ENCODE measurements at regions not wholly inside any gene's neighbourhood (a gene's known extent, or its start where the extent isn't known, plus 50 kb on each side); places are given as distances from the start of the nearest gene placed in this dataset.

DNA sequence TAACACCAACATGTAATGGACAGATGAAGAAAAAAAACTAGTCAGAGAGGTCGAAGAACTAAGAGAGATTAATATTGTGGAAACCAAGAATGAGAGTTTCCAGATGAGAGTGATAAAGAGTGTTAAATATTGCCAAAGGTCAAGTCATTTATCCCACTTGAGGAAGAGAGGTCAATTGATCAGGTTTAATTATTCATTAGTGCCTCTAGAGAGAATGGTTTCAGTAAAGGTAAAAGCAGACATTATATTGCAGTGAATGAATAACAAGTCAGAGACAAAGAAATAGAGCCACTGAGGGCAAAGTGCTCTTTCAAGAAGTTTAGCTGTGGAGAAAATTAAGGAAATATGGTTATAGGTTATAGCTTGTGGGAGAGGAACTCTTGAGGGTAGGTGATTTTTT, 263.1 kb downstream of the GUCY2F start (continued):
- TF ChIP-seq ZNF114 (CRISPR knock-in tag; IDR thresholded peaks at IDR 0.05): no peak

DNA sequence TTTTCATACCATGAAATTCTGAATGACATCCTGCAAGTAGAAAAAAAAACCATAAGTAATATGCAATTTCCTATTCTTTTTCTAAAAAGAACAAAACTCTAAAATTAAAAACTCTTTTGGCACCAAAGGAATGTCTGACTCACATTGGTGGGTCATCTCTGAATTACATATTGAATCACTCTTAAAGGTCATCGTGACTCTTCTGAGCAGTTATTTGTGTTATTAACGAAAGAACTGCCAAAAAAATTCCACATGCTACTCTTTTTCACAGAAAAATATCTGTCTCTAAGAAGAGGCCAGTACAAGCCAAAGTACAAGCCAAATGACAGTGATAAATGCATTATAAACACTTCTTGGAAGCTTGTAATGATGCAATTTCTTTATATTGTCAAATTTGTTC, 282.2 kb downstream of the GUCY2F start:
- no peak overlapping the region for H3K27ac ChIP-seq (ENCODE audit: low read depth)
- no peaks in the 10 kb centered on the region; the same call in 2 of the 3 replicates for H3K9me3 Mint-ChIP-seq

DNA sequence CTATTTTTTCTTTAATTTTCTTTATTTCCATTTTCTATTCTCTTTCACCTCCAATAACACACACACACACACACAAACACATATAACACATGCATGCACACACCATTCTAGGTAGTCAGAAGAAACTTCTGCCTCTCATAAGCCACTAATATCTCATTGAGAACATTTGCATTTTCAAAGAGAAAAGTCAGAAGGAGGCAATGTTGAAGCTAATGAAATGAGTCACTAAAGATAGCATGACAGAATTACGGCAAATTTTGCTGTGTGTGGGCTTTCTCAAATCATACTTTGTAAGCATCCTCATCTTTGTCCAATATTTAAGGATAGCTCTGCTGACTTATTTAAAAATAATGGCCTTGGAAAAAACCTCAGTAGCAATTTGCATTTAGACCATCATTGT, 291.3 kb downstream of the GUCY2F start:
- peaks cover 3% of the 10 kb centered on the region for H3K27me3 Mint-ChIP-seq (ENCODE audit: insufficient read depth, low read depth, poor library complexity)
- peaks cover 3% of the 10 kb centered on the region; the same call in 2 of the 3 replicates for H3K36me3 Mint-ChIP-seq (ENCODE audit: low read depth)
- Histone ChIP-seq H3K4me2 (no peak overlapping the region), H3F3A (replicated peaks; ENCODE audit: low read depth) (no peaks in the 10 kb centered on the region), H3K27me3 (ENCODE audit: insufficient read depth) (no peaks in the 10 kb centered on the region), H3K9me2 (ENCODE audit: insufficient read depth) (no peaks in the 10 kb centered on the region), H4K20me1 (replicated peaks; ENCODE audit: insufficient read depth) (no peaks in the 10 kb centered on the region), H3K4me3 (no peak overlapping the region), H3K4me1 (ENCODE audit: insufficient read depth) (0 out of 2 replicates have a peak, but pooled peaks cover under 1% of the 10 kb centered on the region), H3K27ac (ENCODE audit: low read depth) (no peak overlapping the region), H3K79me2 (replicated peaks; ENCODE audit: insufficient read depth) (no peaks in the 10 kb centered on the region), H3K36me3 (ENCODE audit: insufficient read depth) (no peaks in the 10 kb centered on the region), H2AFZ (no peak overlapping the region)
- DNase-seq (ENCODE audit: low spot score) (no peak), ATAC-seq (no peak)
- peaks cover 10% of the 10 kb centered on the region; the same call in 1 of the 3 replicates for H3K9me3 Mint-ChIP-seq
- no peak overlapping the region for H3K27ac Mint-ChIP-seq
- no peak overlapping the region for H3K4me3 Mint-ChIP-seq
- peaks cover 10% of the 10 kb centered on the region; the same call in 2 of the 3 replicates for H3K4me1 Mint-ChIP-seq
- no peak for TF ChIP-seq ZNF114 (CRISPR knock-in tag; IDR thresholded peaks at IDR 0.05)
- no peak for TF ChIP-seq STAT1 (IDR thresholded peaks at IDR 0.05; ENCODE audit: unreplicated experiment)
- no peak for TF ChIP-seq CTCF (conservative IDR thresholded peaks at IDR 0.05; ENCODE audit: low read depth in 2 of 2)

More for the DNA sequence above, 282.2 kb downstream of the GUCY2F start:
- Histone ChIP-seq H3K4me3 (no peak overlapping the region), H3K4me2 (no peak overlapping the region), H3K36me3 (ENCODE audit: insufficient read depth) (no peaks in the 10 kb centered on the region), H3K4me1 (ENCODE audit: insufficient read depth) (no peaks in the 10 kb centered on the region), H2AFZ (no peak overlapping the region), H3K27me3 (ENCODE audit: insufficient read depth) (no peaks in the 10 kb centered on the region), H3K9me2 (ENCODE audit: insufficient read depth) (no peaks in the 10 kb centered on the region), H4K20me1 (replicated peaks; ENCODE audit: insufficient read depth) (no peaks in the 10 kb centered on the region), H3F3A (replicated peaks; ENCODE audit: low read depth) (no peaks in the 10 kb centered on the region), H3K79me2 (replicated peaks; ENCODE audit: insufficient read depth) (no peaks in the 10 kb centered on the region)
- Mint-ChIP-seq H3K27me3 (ENCODE audit: insufficient read depth, low read depth, poor library complexity) (peaks cover under 1% of the 10 kb centered on the region), H3K4me1 (no peaks in the 10 kb centered on the region), H3K36me3 (ENCODE audit: low read depth) (no peaks in the 10 kb centered on the region; the same call in 2 of the 3 replicates), H3K27ac (no peak overlapping the region), H3K4me3 (no peak overlapping the region)
- no peak for TF ChIP-seq CREB1 (CRISPR knock-in tag; IDR thresholded peaks at IDR 0.05; ENCODE audit: low read depth)
- no peak for TF ChIP-seq ETS1 (IDR thresholded peaks at IDR 0.05)
- TF ChIP-seq CTCF (conservative IDR thresholded peaks at IDR 0.05; ENCODE audit: low read depth in 2 of 2): no peak
- DNase-seq (ENCODE audit: low spot score): no peak
- ATAC-seq: no peak
